NT2/D1 (cell line): ENCODE measurements at regions not wholly inside any gene's neighbourhood (a gene's known extent, or its start where the extent isn't known, plus 50 kb on each side); places are given as distances from the start of the nearest gene placed in this dataset.

Experiments
- DNase-seq: peaks from one replicate; pipeline ENCODE4 v3.0.0-alpha.2; 2011; ENCODE audit warnings: low read depth, low spot score
- H3K27me3 ChIP-seq: 2 replicates; pipeline ENCODE4 v1.6.0; 2011; ENCODE audit warnings: mild to moderate bottlenecking; ENCODE audit not compliant: insufficient read length, insufficient read depth
- H3K36me3 ChIP-seq: 2 replicates; pipeline ENCODE4 v1.6.1; 2011; ENCODE audit warnings: mild to moderate bottlenecking, low read length, mixed read lengths; ENCODE audit not compliant: insufficient read depth, insufficient read length
- H3K4me1 ChIP-seq: 2 replicates; pipeline ENCODE4 v1.5.1; 2011; ENCODE audit not compliant: insufficient read depth, insufficient read length
- H3K4me3 ChIP-seq: 2 replicates; pipeline ENCODE4 v1.5.1; 2011; ENCODE audit warnings: low read depth; ENCODE audit not compliant: insufficient read length
- H3K9ac ChIP-seq: 2 replicates; pipeline ENCODE4 v1.6.0; 2011; ENCODE audit warnings: low read depth; ENCODE audit not compliant: insufficient read length
- H3K9me3 ChIP-seq: 2 replicates; pipeline ENCODE4 v1.5.1; 2011; ENCODE audit warnings: mild to moderate bottlenecking, low read length; ENCODE audit not compliant: insufficient read depth
- SUZ12 ChIP-seq: IDR thresholded peaks from 2 replicates; pipeline ENCODE4 v1.6.1; 2011; ENCODE audit not compliant: insufficient read length, insufficient read depth; ENCODE audit errors: extremely low read depth
- YY1 ChIP-seq: IDR thresholded peaks from 2 replicates; pipeline ENCODE4 v1.6.1; 2011; ENCODE audit not compliant: insufficient read length, insufficient read depth
- ZNF274 ChIP-seq: IDR thresholded peaks from 2 replicates; pipeline ENCODE4 v1.6.1; 2011; ENCODE audit warnings: mild to moderate bottlenecking, low read depth, low read length

- no peak overlapping the region for H3K9ac ChIP-seq
- H3K36me3 ChIP-seq = no peaks in the 10 kb centered on the region
- no peaks in the 10 kb centered on the region for H3K27me3 ChIP-seq
- DNase-seq = no peak
- no peak for TF ChIP-seq SUZ12
- TF ChIP-seq ZNF274 = no peak
- no peak for TF ChIP-seq YY1
- no peak overlapping the region for H3K4me3 ChIP-seq
- H3K4me1 ChIP-seq = no peaks in the 10 kb centered on the region
- H3K9me3 ChIP-seq = 0 out of 2 replicates have a peak, but pooled peaks cover 6% of the 10 kb centered on the region
Observed at GRCh38 chr3:130821806-130822205, 72.1 kb upstream of the ATP2C1 start.

DNA sequence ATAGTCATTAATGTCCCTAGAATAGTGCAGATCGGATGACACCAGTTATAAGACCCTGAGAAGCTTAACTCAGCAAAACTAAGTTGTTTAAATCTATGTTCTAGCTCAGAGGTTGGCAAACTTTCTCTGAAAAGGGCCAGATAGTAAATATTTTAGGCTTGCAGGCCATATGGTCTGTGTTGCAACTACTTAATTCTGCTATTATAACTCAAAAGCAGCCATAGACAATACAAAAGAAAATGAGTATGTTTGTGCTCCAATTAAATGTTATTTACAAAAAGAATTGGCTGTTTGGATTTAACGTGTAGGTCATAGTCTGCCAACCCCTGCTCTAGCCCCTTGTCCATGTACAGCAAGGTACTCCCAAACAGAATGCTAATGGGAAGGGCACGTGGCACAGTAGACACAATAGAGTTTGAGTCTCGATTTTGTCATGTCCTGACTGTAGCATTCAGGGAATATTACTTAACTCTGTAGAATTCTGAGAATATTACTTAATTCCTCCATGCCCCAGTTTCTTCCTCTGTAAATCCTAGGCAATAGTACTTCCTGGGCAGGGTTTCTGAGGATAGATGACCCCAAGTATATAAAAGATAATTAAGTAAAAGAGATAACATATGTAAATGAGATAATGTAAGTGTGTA is 70.5 kb upstream of the ATP2C1 start:
- Histone ChIP-seq H3K4me1 (no peaks in the 10 kb centered on the region), H3K9me3 (no peaks in the 10 kb centered on the region), H3K9ac (no peak overlapping the region), H3K36me3 (no peaks in the 10 kb centered on the region), H3K4me3 (no peak overlapping the region), H3K27me3 (no peaks in the 10 kb centered on the region)
- DNase-seq = no peak
- no peak for TF ChIP-seq ZNF274
- no peak for TF ChIP-seq SUZ12
- no peak for TF ChIP-seq YY1

DNA sequence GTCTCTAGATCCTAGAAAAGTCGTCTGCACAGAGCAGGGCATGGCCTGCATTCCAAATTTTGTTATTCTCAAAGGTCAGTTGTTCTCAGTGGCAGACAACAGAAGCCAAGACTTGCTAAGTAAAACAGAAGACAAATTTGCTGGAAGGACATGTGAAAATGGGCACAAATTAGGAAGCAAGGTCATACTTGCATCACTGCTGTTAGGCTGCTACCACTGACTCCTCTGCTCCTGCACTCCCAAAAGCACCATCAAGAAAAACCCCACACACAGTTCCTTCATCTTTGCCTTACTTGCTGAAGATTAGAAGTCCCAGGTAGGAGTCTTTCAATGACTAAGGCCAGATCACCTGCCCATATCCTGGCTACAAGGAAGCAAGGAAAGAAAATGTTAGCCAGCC is 69.9 kb upstream of the ATP2C1 start:
- no peaks in the 10 kb centered on the region for H3K36me3 ChIP-seq
- no peaks in the 10 kb centered on the region for H3K9me3 ChIP-seq
- H3K4me1 ChIP-seq = no peaks in the 10 kb centered on the region
- no peak overlapping the region for H3K9ac ChIP-seq
- H3K27me3 ChIP-seq = no peaks in the 10 kb centered on the region
- H3K4me3 ChIP-seq = no peak overlapping the region
- DNase-seq = no peak
- TF ChIP-seq ZNF274 (no peak), SUZ12 (no peak), YY1 (no peak)

DNA sequence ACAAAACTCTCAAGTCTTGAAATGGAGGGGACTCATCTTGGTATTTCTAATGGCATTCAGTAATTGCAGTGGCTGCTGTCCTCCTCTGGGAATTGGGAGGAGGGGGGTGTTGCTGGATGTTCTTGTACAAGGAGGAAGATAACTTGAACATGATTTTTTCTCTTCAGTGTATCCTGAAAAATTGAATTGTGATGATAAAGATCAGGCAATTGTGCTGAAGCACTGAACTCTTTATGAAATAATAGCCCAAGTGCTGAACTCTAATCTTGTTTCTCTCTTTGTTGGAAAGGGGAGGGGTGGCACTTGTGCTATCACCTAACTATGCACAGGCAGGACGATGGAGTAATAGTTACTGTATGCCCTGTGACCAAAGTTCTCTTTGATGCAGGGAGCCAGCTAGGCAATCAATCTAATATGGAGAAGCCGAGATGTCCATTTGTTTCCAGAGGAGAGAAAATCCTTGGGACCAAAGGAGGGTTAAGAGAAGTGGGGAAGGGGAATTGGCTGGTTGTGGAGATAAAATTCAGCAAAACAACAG is 68.1 kb upstream of the ATP2C1 start:
- no peak for DNase-seq
- no peaks in the 10 kb centered on the region for H3K27me3 ChIP-seq
- TF ChIP-seq SUZ12 = no peak
- no peak for TF ChIP-seq YY1
- TF ChIP-seq ZNF274 = no peak
- H3K36me3 ChIP-seq = no peaks in the 10 kb centered on the region
- H3K4me1 ChIP-seq = no peaks in the 10 kb centered on the region
- H3K9ac ChIP-seq = no peak overlapping the region
- no peak overlapping the region for H3K4me3 ChIP-seq
- no peaks in the 10 kb centered on the region for H3K9me3 ChIP-seq

DNA sequence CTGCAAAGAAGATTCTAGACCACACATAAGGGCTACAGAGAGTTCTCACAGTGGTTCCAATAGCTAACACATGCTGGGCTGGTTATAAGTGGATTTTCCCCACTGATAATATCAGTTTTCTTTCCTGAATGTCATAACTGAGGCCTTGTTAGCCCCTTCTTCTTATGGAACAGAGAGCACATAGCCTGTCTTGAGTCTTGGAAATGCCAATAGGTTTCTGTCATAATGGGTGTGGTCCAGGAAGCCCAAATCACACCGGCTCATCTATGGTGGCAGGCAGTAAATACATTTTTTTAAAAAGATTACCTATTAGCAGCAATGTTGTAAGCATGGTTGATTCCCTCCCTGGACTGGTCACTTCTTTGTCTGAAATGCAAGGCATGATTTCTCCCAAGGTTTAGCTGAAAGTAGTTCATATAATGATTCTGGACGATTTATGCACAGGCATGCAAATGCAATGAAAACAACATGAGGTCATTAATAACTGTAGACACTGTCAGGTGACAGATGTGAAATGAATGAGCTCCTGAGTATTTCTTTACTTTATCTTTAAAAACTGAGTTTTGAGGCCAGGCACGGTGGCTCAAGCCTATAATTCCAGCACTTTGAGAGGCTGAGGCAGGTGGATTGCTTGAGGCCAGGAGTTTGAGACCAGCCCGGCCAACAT is 67.2 kb upstream of the ATP2C1 start:
- H3K36me3 ChIP-seq = no peaks in the 10 kb centered on the region
- no peaks in the 10 kb centered on the region for H3K27me3 ChIP-seq
- DNase-seq = no peak
- no peaks in the 10 kb centered on the region for H3K4me1 ChIP-seq
- H3K9me3 ChIP-seq = no peaks in the 10 kb centered on the region
- H3K9ac ChIP-seq = no peak overlapping the region
- no peak overlapping the region for H3K4me3 ChIP-seq
- TF ChIP-seq SUZ12 (no peak), YY1 (no peak), ZNF274 (no peak)

DNA sequence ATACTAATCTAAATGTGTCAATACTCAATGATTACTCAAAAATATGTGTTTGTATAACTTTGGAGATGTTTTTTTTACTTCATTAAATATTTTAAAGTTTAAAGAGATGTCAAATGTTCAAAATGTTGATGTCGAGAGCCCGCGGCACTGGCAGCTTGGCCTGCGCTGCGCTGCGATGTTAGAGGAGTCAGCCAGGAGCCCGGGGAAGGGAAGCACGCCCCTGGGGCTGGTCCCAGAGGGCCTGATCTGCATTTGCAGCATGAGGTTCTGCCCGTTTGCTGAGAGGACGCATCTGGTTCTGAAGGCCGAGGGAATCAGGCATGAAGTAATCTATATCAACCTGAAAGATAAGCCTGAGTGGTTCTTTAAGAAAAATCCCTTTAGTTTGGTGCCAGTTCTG is 66.4 kb upstream of the ATP2C1 start:
- no peak for TF ChIP-seq ZNF274
- TF ChIP-seq YY1 = no peak
- TF ChIP-seq SUZ12 = no peak
- Histone ChIP-seq H3K9me3 (no peaks in the 10 kb centered on the region), H3K4me3 (no peak overlapping the region), H3K27me3 (no peaks in the 10 kb centered on the region), H3K4me1 (no peaks in the 10 kb centered on the region), H3K36me3 (no peaks in the 10 kb centered on the region), H3K9ac (no peak overlapping the region)
- DNase-seq = no peak
